ENCODE measurements at regions not wholly inside any gene's neighbourhood (a gene's known extent, or its start where the extent isn't known, plus 50 kb on each side); places are given as distances from the start of the nearest gene placed in this dataset.

- CTCF ChIA-PET: no interaction called here
- Histone ChIP-seq H3K27ac (ENCODE audit: control insufficient read depth, insufficient read depth) (no peak overlapping the region), H2AFZ (ENCODE audit: control insufficient read depth, low read depth, low read length) (no peak overlapping the region), H3K9ac (ENCODE audit: control insufficient read depth, insufficient read depth, low read length) (no peak overlapping the region), H4K20me1 (ENCODE audit: control insufficient read depth, insufficient read depth) (no peaks in the 10 kb centered on the region), H3K79me2 (ENCODE audit: control insufficient read depth, insufficient read depth, low read length) (no peaks in the 10 kb centered on the region), H3K36me3 (ENCODE audit: control insufficient read depth in 2 of 2, insufficient read depth in 2 of 2, low read length in 1 of 2) (no peaks in the 10 kb centered on the region), H3K27me3 (replicated peaks in 1 of 2; ENCODE audit: control insufficient read depth in 2 of 2, insufficient read depth in 2 of 2, low read length in 1 of 2) (no peaks in the 10 kb centered on the region), H3K4me3 (no peak overlapping the region), H3K4me2 (ENCODE audit: control insufficient read depth, insufficient read depth) (no peak overlapping the region), H3K4me1 (ENCODE audit: control insufficient read depth, insufficient read depth, low read length) (no peaks in the 10 kb centered on the region), H3K9me3 (replicated peaks; ENCODE audit: control insufficient read depth, insufficient read depth, low read length) (no peaks in the 10 kb centered on the region)
- WGBS (ENCODE audit: insufficient coverage, insufficient replicate concordance, low lambda C conversion rate, missing lambda C conversion rate): 40% methylated on average over 5 of the region's 5 CpGs
- SMC1A ChIA-PET (ENCODE audit: uncharacterized antibody, unreplicated experiment): interaction anchor here (0.6 kb wide), 1 partner anchor 627 kb away, joined by 3 read pairs; no protein-coding TSS in a partner anchor
- no TSS peak for BruUV-seq (replicated peaks)
- POLR2A ChIA-PET: no interaction called here
- ATAC-seq: no peak
- no peak for FAIRE-seq
- in situ Hi-C loops (cut with MboI) (no loop called here), intact Hi-C loops (cut with micrococcal nuclease; ENCODE audit: unreplicated experiment) (no loop called here)
- no peak for DNase-seq (ENCODE audit: low read depth, low spot score)
- RAD21 ChIA-PET (ENCODE audit: unreplicated experiment): no interaction called here
- TF ChIP-seq, protein P1, sequence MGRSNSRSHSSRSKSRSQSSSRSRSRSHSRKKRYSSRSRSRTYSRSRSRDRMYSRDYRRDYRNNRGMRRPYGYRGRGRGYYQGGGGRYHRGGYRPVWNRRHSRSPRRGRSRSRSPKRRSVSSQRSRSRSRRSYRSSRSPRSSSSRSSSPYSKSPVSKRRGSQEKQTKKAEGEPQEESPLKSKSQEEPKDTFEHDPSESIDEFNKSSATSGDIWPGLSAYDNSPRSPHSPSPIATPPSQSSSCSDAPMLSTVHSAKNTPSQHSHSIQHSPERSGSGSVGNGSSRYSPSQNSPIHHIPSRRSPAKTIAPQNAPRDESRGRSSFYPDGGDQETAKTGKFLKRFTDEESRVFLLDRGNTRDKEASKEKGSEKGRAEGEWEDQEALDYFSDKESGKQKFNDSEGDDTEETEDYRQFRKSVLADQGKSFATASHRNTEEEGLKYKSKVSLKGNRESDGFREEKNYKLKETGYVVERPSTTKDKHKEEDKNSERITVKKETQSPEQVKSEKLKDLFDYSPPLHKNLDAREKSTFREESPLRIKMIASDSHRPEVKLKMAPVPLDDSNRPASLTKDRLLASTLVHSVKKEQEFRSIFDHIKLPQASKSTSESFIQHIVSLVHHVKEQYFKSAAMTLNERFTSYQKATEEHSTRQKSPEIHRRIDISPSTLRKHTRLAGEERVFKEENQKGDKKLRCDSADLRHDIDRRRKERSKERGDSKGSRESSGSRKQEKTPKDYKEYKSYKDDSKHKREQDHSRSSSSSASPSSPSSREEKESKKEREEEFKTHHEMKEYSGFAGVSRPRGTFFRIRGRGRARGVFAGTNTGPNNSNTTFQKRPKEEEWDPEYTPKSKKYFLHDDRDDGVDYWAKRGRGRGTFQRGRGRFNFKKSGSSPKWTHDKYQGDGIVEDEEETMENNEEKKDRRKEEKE (IDR thresholded peaks at IDR 0.05): no peak
- TF ChIP-seq EZH2 (IDR thresholded peaks at IDR 0.05; ENCODE audit: borderline replicate concordance, control insufficient read depth, low read depth, low read length): no peak
- no peak for TF ChIP-seq GABPA (IDR thresholded peaks at IDR 0.05; ENCODE audit: low read depth)
- TF ChIP-seq MXI1 (IDR thresholded peaks at IDR 0.05; ENCODE audit: low read depth, low read length): no peak
- TF ChIP-seq KLF5 (IDR thresholded peaks at IDR 0.05; ENCODE audit: partially characterized antibody): no peak
- no peak for TF ChIP-seq USF2 (IDR thresholded peaks at IDR 0.05; ENCODE audit: borderline replicate concordance, low read depth, low read length)
- TF ChIP-seq, protein P2, sequence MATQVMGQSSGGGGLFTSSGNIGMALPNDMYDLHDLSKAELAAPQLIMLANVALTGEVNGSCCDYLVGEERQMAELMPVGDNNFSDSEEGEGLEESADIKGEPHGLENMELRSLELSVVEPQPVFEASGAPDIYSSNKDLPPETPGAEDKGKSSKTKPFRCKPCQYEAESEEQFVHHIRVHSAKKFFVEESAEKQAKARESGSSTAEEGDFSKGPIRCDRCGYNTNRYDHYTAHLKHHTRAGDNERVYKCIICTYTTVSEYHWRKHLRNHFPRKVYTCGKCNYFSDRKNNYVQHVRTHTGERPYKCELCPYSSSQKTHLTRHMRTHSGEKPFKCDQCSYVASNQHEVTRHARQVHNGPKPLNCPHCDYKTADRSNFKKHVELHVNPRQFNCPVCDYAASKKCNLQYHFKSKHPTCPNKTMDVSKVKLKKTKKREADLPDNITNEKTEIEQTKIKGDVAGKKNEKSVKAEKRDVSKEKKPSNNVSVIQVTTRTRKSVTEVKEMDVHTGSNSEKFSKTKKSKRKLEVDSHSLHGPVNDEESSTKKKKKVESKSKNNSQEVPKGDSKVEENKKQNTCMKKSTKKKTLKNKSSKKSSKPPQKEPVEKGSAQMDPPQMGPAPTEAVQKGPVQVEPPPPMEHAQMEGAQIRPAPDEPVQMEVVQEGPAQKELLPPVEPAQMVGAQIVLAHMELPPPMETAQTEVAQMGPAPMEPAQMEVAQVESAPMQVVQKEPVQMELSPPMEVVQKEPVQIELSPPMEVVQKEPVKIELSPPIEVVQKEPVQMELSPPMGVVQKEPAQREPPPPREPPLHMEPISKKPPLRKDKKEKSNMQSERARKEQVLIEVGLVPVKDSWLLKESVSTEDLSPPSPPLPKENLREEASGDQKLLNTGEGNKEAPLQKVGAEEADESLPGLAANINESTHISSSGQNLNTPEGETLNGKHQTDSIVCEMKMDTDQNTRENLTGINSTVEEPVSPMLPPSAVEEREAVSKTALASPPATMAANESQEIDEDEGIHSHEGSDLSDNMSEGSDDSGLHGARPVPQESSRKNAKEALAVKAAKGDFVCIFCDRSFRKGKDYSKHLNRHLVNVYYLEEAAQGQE (IDR thresholded peaks at IDR 0.05; ENCODE audit: low read depth, low read length): no peak
- no peak for TF ChIP-seq RELA (IDR thresholded peaks at IDR 0.05; ENCODE audit: borderline replicate concordance, partially characterized antibody)
- no peak for TF ChIP-seq POLR2AphosphoS5 (IDR thresholded peaks at IDR 0.05; ENCODE audit: low read length)
- TF ChIP-seq, protein P3, sequence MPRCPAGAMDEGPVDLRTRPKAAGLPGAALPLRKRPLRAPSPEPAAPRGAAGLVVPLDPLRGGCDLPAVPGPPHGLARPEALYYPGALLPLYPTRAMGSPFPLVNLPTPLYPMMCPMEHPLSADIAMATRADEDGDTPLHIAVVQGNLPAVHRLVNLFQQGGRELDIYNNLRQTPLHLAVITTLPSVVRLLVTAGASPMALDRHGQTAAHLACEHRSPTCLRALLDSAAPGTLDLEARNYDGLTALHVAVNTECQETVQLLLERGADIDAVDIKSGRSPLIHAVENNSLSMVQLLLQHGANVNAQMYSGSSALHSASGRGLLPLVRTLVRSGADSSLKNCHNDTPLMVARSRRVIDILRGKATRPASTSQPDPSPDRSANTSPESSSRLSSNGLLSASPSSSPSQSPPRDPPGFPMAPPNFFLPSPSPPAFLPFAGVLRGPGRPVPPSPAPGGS (IDR thresholded peaks at IDR 0.05; ENCODE audit: borderline replicate concordance, insufficient read depth, low read depth, low read length, poor library complexity, severe bottlenecking): no peak
Measured at GRCh38 chr5:159695741-159696294, 220.5 kb upstream of the ADRA1B start.

Data from GM12878 (cell line).